GM10248 (cell line): ENCODE measurements at regions not wholly inside any gene's neighbourhood (a gene's known extent, or its start where the extent isn't known, plus 50 kb on each side); places are given as distances from the start of the nearest gene placed in this dataset.

ENCODE experiments used
- CTCF ChIA-PET: fragments of 300-600 bp; sonication (Branson Sonifier 250); formaldehyde crosslinking; extraction: SDS; loops from one replicate; lab custom pipeline; 2021; ENCODE audit warnings: antibody characterized with exemption; lab: Yijun Ruan, JAX
- POLR2A ChIA-PET: fragments of 350-650 bp; sonication (Branson Sonifier 250); formaldehyde crosslinking; extraction: SDS; loops from one replicate; lab custom pipeline; 2020; ENCODE audit warnings: antibody characterized with exemption; lab: Yijun Ruan, JAX
- DNase-seq: peaks from one replicate; pipeline ENCODE4 v3.0.0; 2012; ENCODE audit errors: extremely low spot score
- TF ChIP-seq, protein P1 (sequence below): IDR thresholded peaks from 2 replicates; pipeline ENCODE4 v1.5.1; 2012; ENCODE audit warnings: mild to moderate bottlenecking, low read depth; ENCODE audit errors: extremely low read depth, missing control alignments, control extremely low read depth

DNA sequence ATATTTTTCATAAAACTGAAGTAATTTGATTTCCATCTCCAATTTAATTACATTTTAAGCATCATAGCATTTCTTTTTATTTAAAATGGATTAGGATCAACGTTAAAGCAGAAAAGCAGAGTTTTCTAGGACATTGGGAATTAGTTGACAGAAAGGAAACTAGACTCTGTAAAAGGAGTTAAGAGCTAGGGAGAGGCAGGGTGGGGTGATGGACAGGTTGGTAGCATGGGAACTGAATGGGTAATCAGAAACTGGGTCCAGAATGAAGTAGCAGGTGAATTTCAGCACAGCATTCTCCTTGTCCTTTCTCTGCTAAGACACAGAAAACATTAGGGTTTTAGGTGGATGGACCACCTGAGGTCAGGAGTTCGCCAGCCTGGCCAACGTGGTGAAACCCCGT, 97.6 kb downstream of the ANAPC4 start:
- CTCF ChIA-PET: no interaction called here

DNA sequence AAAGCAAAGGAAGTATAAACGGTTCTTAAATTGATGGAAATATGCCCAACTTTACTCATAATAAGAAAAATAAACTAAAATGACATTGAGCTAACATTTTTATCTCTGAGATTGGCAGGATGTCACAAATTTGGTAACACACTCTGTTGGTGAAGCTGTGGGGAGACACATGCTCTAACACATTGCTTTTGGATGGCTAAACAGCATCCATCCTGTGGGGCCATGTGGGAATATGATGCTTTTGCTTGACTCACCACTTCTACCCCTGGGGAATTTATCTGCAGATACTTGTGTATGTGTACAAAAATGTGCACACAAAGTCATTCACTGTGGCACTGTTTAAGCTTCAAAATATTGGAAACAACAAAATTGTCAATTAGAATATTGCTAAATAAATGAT, 100.2 kb downstream of the ANAPC4 start:
- CTCF ChIA-PET: interaction anchor here (1.1 to 1.6 kb wide), 3 partner anchors 9 to 36 kb away, joined by 3 to 4 read pairs (median 3); no protein-coding TSS in a partner anchor
- TF ChIP-seq, protein P1, sequence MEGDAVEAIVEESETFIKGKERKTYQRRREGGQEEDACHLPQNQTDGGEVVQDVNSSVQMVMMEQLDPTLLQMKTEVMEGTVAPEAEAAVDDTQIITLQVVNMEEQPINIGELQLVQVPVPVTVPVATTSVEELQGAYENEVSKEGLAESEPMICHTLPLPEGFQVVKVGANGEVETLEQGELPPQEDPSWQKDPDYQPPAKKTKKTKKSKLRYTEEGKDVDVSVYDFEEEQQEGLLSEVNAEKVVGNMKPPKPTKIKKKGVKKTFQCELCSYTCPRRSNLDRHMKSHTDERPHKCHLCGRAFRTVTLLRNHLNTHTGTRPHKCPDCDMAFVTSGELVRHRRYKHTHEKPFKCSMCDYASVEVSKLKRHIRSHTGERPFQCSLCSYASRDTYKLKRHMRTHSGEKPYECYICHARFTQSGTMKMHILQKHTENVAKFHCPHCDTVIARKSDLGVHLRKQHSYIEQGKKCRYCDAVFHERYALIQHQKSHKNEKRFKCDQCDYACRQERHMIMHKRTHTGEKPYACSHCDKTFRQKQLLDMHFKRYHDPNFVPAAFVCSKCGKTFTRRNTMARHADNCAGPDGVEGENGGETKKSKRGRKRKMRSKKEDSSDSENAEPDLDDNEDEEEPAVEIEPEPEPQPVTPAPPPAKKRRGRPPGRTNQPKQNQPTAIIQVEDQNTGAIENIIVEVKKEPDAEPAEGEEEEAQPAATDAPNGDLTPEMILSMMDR: no peak

More for the DNA sequence above, 97.6 kb downstream of the ANAPC4 start:
- no peak for DNase-seq
- POLR2A ChIA-PET: no interaction called here
- TF ChIP-seq, protein P1: no peak

DNA sequence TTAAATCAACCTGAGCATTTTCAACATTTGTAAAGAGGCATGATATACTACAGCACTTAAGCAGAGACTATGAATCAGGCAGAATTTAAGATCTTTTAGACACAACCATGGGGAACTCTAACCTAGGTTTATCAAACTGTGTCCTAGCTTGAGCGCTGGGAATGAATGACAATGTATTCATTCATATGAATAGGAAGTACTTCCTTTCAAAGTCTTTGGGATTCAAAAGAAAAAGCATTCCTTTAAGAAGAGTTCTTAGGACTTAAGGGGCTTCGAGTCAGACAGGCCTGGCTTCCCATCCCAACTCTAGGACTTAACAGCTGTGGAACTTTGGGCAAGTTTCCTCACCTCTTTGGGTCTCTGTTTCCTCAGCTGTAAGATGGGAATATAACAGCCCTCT, 104.6 kb downstream of the ANAPC4 start:
- POLR2A ChIA-PET: no interaction called here
- TF ChIP-seq, protein P1: no peak
- no peak for DNase-seq
- CTCF ChIA-PET: no interaction called here

More for the DNA sequence above, 100.2 kb downstream of the ANAPC4 start:
- POLR2A ChIA-PET: no interaction called here
- DNase-seq: no peak

DNA sequence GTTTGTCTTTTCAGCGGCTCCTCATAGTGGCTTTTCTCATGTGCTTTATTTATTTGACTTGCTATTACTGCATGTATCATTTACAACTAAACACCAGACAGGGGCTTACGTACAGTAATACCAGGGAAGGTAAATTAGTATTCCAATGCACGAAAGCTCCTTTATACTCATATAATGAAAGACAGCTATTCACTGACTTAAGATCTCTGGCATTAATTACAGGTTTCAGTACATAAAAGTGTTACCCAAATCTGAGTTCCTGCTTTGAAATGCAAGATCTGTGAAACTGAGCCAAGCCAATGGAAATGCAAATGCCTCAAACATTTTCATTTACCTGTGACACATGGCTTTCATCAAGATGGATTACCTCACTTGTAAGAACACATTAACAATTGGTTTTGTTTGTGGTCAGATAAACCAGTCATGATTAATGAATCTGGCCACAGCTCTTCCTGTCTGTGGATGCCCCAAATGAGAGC, 107.2 kb downstream of the ANAPC4 start:
- ChIA-PET CTCF (interaction anchor here (1.1 kb wide), 1 partner anchor 15 kb away, joined by 3 read pairs; no protein-coding TSS in a partner anchor), POLR2A (no interaction called here)
- TF ChIP-seq, protein P1: no peak
- no peak for DNase-seq

DNA sequence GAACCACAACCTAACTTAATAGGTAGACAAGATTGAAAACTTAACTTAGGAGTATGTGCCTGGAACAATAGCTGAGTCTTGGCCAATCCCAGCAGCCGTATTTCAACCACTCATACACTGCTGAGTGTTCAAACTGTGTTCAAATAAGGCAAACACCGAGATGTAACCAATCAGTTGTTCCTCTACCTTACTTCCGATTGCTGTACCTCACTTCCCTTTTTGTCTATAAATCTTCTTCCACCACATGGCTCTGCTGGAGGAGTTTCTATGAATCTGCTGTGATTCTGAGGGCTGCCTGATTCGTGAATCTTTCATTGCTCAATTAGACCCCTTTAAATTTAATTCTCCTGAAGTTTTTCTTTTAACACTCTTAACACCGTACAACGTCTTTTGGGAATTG, 108.0 kb downstream of the ANAPC4 start:
- ChIA-PET CTCF (no interaction called here), POLR2A (no interaction called here)
- DNase-seq: no peak
- TF ChIP-seq, protein P1: no peak

DNA sequence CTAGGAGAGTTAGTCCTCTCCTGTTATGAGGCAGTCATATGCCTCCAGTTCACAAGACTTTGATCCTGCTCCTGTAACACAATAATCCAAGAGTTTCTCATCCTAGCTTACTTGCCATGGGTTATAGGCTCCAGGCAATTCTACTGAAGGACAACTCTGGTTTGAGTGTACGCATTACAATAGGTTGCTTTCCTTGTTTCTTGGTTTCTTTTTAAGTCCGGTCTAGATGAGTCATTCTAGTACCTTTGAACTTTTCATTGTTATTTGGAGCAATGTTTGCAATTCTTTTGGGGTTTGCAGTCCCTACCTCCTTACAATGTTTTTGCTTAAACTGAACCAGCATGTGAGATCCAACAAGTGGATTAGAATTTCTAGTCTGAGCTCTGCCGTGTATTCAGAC, 109.1 kb downstream of the ANAPC4 start:
- DNase-seq: no peak
- ChIA-PET CTCF (interaction anchor here (0.8 to 1.4 kb wide), 3 partner anchors 20 to 46 kb away, joined by 3 read pairs; no protein-coding TSS in a partner anchor), POLR2A (no interaction called here)
- TF ChIP-seq, protein P1: no peak

DNA sequence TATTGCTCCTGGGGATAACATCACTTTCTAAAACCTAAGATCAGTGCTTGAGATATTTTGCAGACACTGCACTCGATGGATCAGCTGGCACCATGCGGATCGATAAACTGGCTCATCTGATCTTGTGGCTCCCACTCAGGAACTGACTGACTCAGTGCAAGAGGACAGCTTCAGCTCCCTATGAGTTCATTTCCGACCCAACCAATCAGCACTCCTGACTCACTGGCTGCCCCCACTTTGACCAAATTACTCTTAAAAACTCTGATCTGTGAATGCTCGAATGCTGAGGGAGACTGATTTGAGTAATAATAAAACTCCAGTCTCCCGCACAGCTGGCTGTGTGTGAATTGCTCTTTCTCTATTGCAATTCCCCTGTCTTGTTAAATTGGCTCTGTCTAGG, 110.1 kb downstream of the ANAPC4 start:
- TF ChIP-seq, protein P1: no peak
- ChIA-PET POLR2A (no interaction called here), CTCF (interaction anchor here (1.4 to 2.0 kb wide), 2 partner anchors 12 to 32 kb away, joined by 3 to 4 read pairs; no protein-coding TSS in a partner anchor)
- no peak for DNase-seq
